ENCODE measurements at regions not wholly inside any gene's neighbourhood (a gene's known extent, or its start where the extent isn't known, plus 50 kb on each side); places are given as distances from the start of the nearest gene placed in this dataset.

DNA sequence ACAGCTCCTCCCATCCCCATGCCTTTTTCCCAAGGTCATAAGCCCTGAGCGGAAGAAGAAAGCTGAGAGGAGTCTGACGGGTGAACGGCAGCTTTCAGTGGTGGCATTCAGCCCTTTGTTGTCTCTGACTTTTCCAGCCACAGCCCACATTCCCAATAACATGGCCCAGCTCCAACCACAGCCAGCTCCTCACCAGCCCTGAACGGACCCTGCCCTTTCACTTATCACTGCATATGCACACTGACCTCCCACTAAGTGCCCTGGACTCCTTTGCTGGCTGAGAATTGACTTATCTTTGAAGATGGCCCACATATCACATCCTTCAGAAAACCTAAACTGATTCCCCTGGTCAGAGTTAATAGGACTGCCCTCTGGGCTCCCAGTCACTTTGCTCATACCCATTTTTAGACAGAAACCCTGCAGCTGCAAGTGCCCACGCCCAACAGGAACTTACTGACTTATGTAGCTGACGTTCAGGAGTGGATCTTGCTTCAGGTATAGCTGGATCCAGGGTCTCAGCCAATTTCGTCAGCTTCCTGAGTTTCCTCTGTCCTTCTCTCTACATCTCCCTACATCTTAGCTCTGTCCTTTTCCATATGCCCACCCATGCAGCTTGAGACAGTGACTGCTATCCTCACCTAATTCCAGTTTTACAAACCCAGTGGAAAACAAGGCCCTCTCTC, 348.5 kb upstream of the PROK2 start:
- DNase-seq (ENCODE audit: low read depth, low spot score) (no peak), FAIRE-seq (no peak)
- Histone ChIP-seq H3K27me3 (ENCODE audit: control insufficient read depth in 2 of 2, insufficient read depth in 2 of 2, low read length in 2 of 2) (peaks cover 0 to 2% of the 10 kb centered on the region in 2 experiments), H3K9me1 (replicated peaks; ENCODE audit: control insufficient read depth, extremely low read depth, insufficient read depth, low read length) (no peaks in the 10 kb centered on the region), H4K20me1 (replicated peaks; ENCODE audit: control insufficient read depth, extremely low read depth, insufficient read depth, low read length) (no peaks in the 10 kb centered on the region), H3K36me3 (ENCODE audit: control insufficient read depth in 2 of 2, extremely low read depth in 1 of 2, insufficient read depth in 2 of 2, low read length in 2 of 2) (no peaks in the 10 kb centered on the region), H3K4me2 (ENCODE audit: insufficient read depth, low read length) (no peak overlapping the region), H3K79me2 (ENCODE audit: control insufficient read depth, insufficient read depth, low read length) (no peaks in the 10 kb centered on the region), H3K4me1 (ENCODE audit: control insufficient read depth, extremely low read depth, insufficient read depth, low read length) (no peaks in the 10 kb centered on the region), H3K9ac (replicated peaks; ENCODE audit: extremely low read depth, insufficient read depth, low read length) (no peak overlapping the region), H3K9me3 (replicated peaks; ENCODE audit: control insufficient read depth, insufficient read depth, low read length) (no peaks in the 10 kb centered on the region), H3K27ac (ENCODE audit: insufficient read depth, low read depth, low read length) (no peak overlapping the region), H3K4me3 (replicated peaks in 1 of 3; ENCODE audit: insufficient read depth in 1 of 3, low read depth in 1 of 3, low read length in 3 of 3) (no peak overlapping the region), H2AFZ (ENCODE audit: low read depth, low read length) (no peak overlapping the region)
- no TSS peak for BruUV-seq (replicated peaks)
- ChIA-PET CTCF (no interaction called here), POLR2A (no interaction called here)
- dilution Hi-C loops (cut with MboI; ENCODE audit: extremely low pct_ligation_motif_present, low sequenced_read_pairs) (no loop called here), intact Hi-C loops (cut with micrococcal nuclease) (no loop called here)
- TF ChIP-seq, protein P1, sequence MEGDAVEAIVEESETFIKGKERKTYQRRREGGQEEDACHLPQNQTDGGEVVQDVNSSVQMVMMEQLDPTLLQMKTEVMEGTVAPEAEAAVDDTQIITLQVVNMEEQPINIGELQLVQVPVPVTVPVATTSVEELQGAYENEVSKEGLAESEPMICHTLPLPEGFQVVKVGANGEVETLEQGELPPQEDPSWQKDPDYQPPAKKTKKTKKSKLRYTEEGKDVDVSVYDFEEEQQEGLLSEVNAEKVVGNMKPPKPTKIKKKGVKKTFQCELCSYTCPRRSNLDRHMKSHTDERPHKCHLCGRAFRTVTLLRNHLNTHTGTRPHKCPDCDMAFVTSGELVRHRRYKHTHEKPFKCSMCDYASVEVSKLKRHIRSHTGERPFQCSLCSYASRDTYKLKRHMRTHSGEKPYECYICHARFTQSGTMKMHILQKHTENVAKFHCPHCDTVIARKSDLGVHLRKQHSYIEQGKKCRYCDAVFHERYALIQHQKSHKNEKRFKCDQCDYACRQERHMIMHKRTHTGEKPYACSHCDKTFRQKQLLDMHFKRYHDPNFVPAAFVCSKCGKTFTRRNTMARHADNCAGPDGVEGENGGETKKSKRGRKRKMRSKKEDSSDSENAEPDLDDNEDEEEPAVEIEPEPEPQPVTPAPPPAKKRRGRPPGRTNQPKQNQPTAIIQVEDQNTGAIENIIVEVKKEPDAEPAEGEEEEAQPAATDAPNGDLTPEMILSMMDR (IDR thresholded peaks at IDR 0.05; ENCODE audit: extremely low read depth in 1 of 2, insufficient read depth in 1 of 2, low read depth in 1 of 2, low read length in 2 of 2): no peak
- no peak for TF ChIP-seq POLR2AphosphoS5 (IDR thresholded peaks at IDR 0.05; ENCODE audit: insufficient read depth, low read depth, low read length)
- no peak for TF ChIP-seq JUN (IDR thresholded peaks at IDR 0.05; ENCODE audit: borderline replicate concordance, insufficient read depth, insufficient read length, low read depth)
- no peak for TF ChIP-seq GATA2 (IDR thresholded peaks at IDR 0.05; ENCODE audit: insufficient read depth, insufficient read length, low read depth, low read length)

DNA sequence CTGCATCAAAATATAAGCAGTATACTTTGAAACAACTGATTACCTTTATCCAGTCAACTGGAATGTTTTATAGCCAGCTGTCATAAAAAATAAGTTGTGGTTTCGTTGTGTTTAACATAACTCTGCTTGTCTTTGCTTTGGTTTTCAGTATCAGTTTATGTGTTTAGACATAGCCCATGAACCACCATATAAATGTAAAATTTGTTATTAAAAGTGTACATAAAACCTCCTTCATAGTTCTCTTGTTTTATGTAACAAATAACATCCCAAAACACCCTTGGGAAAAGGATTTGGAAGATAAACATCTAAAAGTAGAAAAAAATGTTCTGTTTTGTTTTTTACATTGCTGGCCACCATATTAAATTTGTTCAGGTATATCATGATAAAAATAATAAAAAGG, 347.0 kb upstream of the PROK2 start:
- no peaks in the 10 kb centered on the region for H3K9me3 ChIP-seq (replicated peaks; ENCODE audit: control insufficient read depth, insufficient read depth, low read length)
- DNase-seq (ENCODE audit: low read depth, low spot score): no peak
- dilution Hi-C loops (cut with MboI; ENCODE audit: extremely low pct_ligation_motif_present, low sequenced_read_pairs): no loop called here
- no peak overlapping the region for H3K4me3 ChIP-seq (replicated peaks in 1 of 3; ENCODE audit: insufficient read depth in 1 of 3, low read depth in 1 of 3, low read length in 3 of 3)
- no peak overlapping the region for H3K4me2 ChIP-seq (ENCODE audit: insufficient read depth, low read length)
- no peak for TF ChIP-seq MYC (IDR thresholded peaks at IDR 0.05; ENCODE audit: low read depth, low read length)
- TF ChIP-seq, protein P1 (IDR thresholded peaks at IDR 0.05; ENCODE audit: extremely low read depth in 1 of 2, insufficient read depth in 1 of 2, low read depth in 1 of 2, low read length in 2 of 2): no peak
- TF ChIP-seq JUN (IDR thresholded peaks at IDR 0.05; ENCODE audit: borderline replicate concordance, insufficient read depth, insufficient read length, low read depth): no peak
- no peak for TF ChIP-seq POLR2AphosphoS5 (IDR thresholded peaks at IDR 0.05; ENCODE audit: insufficient read depth, low read depth, low read length)
- TF ChIP-seq FOS (IDR thresholded peaks at IDR 0.05; ENCODE audit: borderline replicate concordance, insufficient read depth, low read length): no peak
- no peak for TF ChIP-seq POLR2A (IDR thresholded peaks at IDR 0.05; ENCODE audit: low read depth, low read length)
- no peak for TF ChIP-seq EZH2 (IDR thresholded peaks at IDR 0.05; ENCODE audit: borderline replicate concordance, low read depth, low read length, severe bottlenecking)
- no peak overlapping the region for H3K9ac ChIP-seq (replicated peaks; ENCODE audit: extremely low read depth, insufficient read depth, low read length)
- no peaks in the 10 kb centered on the region for H3K4me1 ChIP-seq (ENCODE audit: control insufficient read depth, extremely low read depth, insufficient read depth, low read length)
- H3K79me2 ChIP-seq (ENCODE audit: control insufficient read depth, insufficient read depth, low read length): no peaks in the 10 kb centered on the region
- ChIA-PET POLR2A (no interaction called here), CTCF (no interaction called here)
- intact Hi-C loops (cut with micrococcal nuclease): no loop called here
- H4K20me1 ChIP-seq (replicated peaks; ENCODE audit: control insufficient read depth, extremely low read depth, insufficient read depth, low read length): no peaks in the 10 kb centered on the region
- no peak overlapping the region for H2AFZ ChIP-seq (ENCODE audit: low read depth, low read length)
- H3K36me3 ChIP-seq (ENCODE audit: control insufficient read depth in 2 of 2, extremely low read depth in 1 of 2, insufficient read depth in 2 of 2, low read length in 2 of 2): no peaks in the 10 kb centered on the region
- H3K27ac ChIP-seq (ENCODE audit: insufficient read depth, low read depth, low read length): no peak overlapping the region
- H3K27me3 ChIP-seq (ENCODE audit: control insufficient read depth in 2 of 2, insufficient read depth in 2 of 2, low read length in 2 of 2): peaks cover 0 to 5% of the 10 kb centered on the region in 2 experiments
- no peaks in the 10 kb centered on the region for H3K9me1 ChIP-seq (replicated peaks; ENCODE audit: control insufficient read depth, extremely low read depth, insufficient read depth, low read length)
- no TSS peak for BruUV-seq (replicated peaks)
- FAIRE-seq: no peak

Measured in endothelial cell of umbilical vein (primary cell).